GM19025 (cell line): ENCODE measurements at regions not wholly inside any gene's neighbourhood (a gene's known extent, or its start where the extent isn't known, plus 50 kb on each side); places are given as distances from the start of the nearest gene placed in this dataset.

Experiments
- ATAC-seq: cut with Tn5 transposase; IDR thresholded peaks from one replicate; pipeline ENCODE4 v1.9.1; 2021; ENCODE audit warnings: mild to moderate bottlenecking, low read depth, moderate library complexity; ENCODE audit not compliant: unreplicated experiment

DNA sequence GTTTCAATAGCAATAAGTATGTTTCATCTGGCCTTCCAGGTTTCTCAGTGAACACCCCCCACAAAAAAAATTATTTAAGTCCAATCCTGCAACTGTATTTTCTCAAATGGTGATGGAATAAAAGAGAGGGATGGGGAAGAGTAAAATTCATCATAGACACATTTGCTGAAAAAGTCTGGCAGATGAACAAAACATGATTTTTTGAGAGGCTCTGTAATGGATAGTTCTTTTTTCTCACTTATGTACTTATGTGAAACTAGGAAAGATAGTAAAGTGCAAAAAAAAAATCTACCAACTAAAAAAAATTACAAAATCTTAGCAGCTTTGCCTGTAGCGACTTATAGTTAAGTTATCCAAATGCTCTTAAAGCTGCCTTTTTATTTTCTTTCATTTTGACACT lies 412.4 kb downstream of the FOXG1 start:
- ATAC-seq = no peak

DNA sequence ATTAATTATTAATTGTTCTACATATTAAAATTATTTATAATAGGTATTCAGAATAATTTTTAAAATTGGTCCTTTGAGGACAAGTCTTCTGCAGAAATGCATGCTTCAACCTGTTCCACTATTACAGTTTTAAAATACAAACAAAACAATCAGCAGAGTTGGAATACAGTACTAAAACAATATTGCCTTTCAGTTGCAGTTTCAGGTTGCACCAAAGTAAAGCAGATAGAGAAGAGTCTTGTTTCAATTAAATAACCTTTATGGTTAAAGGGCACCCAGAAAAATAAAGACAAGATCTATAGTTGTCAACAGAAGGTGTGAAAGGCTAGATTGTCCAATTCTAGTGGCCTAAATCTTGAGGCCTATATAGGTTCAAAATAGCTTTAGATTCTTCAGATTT lies 424.5 kb downstream of the FOXG1 start:
- no peak for ATAC-seq

DNA sequence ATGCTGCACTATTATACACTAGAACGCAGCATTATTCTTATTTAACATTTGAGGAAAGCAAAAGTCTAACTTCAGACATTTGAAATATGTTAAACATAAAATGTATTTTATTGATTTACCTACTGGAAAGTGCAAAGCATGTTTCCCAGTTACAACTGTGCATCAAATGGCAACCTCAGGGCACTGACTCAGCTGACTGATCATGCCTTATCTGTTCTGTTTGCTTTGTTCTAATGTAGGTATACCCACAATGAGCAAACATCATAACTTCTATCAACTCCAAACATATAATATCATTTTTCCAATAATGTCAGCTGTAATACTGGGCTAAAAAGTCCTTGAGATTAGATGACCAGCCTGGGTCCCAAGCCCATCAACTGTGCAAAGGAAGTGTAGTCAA lies 431.0 kb downstream of the FOXG1 start:
- no peak for ATAC-seq

DNA sequence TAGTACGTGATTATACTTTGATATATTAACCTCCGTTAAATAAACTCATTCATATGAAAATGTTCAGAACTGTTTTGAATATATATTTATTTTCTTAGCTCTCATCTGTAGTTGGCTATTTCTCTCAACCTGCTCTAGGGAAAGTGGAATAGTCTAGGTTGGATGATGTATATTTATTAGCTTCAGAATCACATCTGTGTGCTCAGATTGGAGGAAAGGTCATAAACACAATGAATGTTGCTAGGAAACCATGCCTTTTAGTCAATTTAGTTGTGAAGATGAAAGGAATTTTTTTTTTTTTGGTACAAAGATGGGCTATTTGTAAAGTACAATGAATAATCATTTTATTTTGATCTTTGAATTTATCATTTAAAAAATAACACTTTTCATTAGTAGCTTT lies 439.1 kb downstream of the FOXG1 start:
- no peak for ATAC-seq

DNA sequence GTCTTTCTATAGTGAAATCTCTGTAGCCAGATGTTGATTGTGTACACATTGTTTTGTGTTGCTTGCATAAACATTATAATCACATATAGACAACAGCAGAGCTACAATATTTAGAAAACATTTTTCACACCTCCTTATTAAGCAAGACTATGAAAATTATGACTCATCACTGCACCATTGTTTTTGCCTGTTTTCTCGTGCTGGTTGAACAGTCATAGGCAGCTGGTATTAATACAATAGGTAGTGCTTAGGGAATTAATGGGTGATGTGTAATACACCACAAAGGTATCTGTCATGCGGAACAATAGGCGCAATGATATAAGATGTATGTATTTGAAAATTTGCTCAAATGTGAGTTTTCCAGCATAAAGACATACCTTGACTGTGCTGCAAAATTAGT lies 449.3 kb downstream of the FOXG1 start:
- no peak for ATAC-seq

DNA sequence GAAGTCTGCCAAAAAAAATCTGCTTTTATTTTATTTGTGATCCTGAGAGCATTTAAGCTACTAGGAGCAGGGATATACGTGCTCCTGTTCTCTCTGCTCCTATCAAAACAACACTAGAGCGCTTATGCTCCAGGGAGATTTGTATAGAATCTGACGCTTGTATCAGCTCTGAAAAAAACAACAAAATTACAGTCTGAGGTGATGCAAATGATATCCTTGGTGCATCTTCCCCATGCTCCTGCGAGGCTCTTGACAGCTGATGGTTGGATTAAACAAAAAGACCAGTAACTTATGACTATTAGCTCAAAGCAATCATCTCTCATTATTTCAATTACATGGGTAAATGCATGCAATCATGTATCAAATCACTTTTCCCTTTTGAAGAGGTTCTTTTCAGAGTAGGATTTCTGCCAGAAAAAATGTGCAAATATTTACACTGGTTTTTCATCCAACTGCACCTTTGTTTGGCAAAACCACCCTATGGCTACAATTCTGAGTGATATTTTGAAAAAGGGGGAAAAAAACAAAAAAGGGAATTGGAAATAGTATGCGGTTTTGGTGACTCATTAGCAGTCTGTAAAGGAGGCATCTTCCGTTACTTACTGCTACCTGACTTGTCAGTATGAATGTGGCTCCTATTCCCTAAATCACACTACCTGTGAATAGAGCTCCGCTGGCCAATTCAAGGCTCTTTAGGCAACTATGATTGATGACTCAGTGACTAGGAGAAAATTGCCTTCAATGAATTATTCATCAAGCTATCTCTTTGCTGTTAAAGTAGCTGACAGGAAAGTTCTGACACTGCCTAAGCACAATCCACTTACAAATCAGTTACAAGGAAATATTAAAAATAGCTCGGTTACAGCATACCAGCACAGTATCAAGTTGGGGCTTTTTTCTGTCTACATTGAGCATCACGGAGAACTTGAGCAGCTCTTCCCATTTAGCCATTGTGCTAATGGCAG lies 450.0 kb downstream of the FOXG1 start:
- ATAC-seq = no peak

DNA sequence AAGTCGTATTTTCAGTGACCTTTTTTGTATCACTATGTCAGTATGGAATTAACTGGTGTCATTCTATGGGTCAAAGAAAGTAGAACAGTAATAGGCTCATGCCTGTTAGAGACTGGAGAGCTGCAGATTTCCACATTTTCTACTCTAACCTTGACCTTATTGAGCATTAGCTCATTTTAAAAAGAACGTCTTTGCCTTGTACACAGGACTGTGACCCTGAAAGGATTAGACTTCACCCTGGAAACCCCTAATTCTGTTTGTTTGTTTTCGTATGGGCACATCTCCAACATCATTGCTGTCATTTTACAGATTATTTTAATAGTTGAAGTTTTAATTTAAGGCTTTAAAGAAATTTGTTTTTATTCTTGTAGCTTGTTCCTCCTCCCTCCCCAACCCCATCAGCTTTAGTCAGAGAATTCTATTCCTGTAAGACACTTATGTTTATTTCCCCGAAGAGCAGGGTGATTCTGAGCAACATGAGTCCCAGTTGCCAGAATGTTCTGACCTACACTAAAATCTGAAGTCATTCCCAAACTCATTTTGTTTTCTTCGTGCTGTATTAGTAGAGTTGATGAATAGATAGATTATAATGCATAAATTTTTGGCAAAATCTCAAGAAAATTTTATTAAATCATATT lies 451.3 kb downstream of the FOXG1 start:
- ATAC-seq = no peak

DNA sequence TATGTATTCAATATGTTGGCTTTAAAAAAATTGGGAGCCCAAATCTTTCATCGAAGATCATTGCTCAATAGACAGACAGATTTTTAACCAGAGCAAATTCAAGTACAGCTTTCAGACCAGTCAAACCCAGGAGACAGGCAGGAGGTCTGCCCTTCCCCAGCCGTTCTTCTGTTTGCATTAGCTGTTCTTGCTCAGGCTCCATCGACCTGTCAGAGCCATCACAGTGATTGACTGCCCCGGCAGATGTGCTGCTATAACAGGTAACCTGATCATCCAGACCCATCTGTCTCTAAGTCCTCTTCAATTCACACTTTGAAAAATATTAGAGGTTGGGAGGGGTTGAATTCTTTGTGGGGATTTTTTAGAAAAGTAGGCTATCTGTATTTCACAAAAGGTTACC lies 453.5 kb downstream of the FOXG1 start:
- ATAC-seq = no peak

DNA sequence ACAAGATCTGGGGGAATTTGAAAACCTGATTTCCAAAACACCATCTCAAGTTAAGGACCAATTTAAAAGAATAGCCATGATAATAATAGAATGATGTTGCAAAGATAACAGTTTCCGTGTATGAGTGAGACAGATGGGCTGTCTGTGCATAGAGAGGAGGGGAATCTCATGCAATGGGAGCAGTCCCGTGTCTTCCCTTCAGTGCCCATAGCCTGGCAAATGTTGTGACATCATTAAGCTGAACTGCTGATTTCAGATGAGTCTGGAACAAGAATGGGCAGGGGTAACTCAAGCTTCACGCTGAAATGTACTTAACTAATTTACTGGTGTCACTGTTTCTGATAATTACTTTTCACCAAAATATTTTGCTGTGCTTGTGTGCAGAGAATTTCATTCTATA lies 454.0 kb downstream of the FOXG1 start:
- no peak for ATAC-seq

DNA sequence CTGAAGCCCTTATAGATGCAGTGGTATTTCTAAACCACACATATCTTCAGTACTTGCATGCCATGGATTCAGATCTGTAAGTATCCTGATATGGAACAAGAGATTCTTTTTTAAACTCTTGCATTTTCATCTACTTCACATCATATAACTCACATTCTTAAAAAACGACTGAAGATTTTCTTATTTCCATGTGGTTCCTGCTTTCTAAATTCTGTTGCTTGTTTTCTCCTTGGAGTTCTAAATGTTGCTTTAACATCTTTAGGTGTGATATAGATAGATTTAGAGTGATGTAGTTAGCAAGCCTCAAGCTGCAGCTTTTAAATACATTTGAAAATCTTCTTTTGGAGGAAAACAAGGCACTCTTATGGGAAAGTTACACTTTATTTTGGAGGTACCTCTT lies 455.4 kb downstream of the FOXG1 start:
- no peak for ATAC-seq

DNA sequence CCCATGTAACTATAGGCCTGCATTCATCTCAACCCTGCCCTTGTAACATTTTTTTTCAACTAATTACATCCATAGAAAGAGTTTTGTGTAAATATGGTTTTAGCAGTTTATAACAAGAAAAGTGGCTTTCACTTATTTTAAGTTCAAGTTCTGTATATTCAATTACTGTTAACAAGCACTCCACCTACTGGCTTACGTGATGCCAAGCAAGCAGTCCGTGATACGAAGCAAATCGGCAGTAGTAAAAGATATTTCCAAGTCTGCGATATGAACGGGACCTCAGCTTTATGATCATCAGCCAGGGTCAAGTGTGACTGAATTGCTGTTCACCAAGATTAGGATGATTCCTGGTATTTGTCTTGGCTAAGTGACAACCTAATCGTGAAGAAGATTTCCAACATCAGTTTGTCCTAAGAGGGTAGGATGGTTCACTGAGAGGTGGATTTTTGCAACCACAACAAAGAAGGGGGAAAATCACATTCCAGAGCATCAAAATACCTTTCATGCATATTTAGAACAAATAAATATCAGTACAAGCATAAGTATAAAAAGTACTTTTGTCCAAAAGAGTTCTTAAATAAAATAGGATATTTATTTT lies 456.2 kb downstream of the FOXG1 start:
- ATAC-seq = no peak

DNA sequence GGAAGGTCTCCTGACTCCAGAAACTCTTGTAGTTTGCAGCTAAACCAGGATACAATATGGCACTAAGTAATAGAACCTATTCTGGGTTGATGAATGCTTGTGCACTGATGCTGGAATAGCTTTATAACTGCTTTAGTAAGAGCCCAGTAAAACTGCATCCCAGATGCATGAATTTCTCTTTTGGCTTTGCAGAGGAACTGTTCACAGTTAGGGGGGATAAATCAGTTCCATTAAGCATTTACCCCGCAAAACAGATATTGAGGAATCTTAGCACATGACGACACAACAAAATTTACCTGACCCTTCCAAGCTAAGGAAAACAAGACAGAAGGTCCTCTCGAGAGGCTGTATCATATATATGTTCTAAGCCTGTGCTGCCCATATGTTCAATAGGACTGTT lies 457.4 kb downstream of the FOXG1 start:
- no peak for ATAC-seq

DNA sequence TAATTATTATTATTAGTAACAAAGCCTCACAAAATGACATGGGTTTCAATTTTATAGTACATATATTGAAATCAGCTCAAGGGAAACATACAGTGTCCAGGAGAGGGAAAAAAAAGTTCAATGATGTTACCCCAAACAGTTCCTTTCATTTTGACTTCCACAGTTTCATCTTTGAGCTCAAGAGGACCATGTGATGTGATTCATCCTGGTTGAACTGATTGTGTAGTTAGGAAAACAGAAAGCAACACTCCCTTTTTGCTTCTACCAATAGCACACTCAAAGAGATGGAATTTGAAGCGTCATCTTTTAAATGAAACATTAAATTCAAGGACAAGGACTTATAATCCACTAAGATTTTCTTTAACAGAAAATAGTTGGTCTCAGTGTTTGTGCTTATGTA lies 461.0 kb downstream of the FOXG1 start:
- ATAC-seq = no peak

DNA sequence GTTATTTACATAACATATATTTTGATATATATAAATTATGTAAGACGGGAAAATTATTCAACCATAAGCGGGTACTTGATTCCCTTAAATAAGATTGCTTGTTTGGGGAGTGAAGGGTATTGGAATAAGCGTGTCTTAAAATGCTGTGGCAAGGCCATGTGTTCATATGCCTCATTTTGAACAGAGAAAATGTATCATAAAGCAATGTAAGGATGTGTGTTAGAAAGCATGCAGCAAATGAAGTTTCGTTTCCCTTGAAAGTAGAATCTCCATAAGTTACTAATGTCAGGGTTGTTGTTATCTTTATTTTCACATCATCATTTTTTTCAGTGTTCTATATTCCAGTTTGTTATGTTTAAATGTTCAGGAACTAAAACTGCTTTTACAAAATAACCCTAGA lies 465.6 kb downstream of the FOXG1 start:
- no peak for ATAC-seq

DNA sequence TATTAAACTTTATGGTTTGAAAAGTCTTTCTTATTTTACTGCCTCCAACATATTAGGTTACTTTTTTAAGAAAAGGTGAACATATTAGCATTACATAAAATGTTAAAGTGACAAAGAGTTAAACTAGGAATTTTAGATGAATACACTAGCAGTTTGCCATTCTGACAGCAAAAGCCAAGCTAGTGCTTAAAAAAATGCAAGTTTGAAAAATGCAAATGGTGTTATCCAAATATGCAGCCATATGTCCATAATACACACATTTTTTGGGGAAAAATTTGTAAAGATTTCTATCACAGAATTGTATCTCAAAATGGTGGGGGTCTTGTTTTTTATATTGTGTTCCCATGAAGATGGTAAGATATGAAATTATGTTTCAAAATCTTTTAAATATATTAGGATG lies 466.1 kb downstream of the FOXG1 start:
- ATAC-seq = no peak

DNA sequence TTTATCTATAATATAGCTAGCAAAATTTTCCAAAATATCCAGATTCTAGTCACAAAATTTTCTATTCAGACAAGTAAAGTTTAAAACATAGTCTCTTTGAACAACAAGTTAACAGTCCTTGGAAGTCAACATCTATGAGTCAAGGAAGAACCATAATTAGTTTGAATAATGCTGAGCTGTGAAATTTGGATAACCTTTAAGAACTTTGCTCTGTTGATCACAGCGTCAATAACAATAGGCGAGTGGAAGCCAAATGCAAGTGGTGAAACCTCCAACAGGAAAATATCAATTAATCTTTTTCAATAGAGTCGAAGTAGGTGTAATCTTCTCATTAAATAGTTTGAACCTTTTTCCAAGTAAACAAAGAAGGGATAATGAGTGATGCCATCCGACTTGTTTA lies 466.6 kb downstream of the FOXG1 start:
- ATAC-seq = no peak

DNA sequence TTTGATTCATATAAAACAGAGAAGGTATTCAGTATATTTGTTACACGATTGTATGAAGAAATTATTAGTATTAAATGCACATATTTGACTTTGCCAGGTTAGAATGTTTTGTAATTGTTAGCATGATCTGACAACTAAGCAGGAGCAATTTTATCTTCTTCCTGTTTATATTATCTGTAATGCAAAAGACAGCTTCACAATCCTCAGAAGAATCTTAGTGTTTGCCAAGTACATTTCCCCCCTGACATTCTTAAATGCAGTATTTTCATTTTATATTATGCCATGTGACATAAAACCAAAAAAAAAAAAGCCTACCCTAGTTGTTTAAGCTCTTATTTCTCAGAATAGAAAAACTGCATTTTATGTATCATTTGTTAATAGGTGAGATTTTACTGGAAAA lies 469.4 kb downstream of the FOXG1 start:
- ATAC-seq = no peak

DNA sequence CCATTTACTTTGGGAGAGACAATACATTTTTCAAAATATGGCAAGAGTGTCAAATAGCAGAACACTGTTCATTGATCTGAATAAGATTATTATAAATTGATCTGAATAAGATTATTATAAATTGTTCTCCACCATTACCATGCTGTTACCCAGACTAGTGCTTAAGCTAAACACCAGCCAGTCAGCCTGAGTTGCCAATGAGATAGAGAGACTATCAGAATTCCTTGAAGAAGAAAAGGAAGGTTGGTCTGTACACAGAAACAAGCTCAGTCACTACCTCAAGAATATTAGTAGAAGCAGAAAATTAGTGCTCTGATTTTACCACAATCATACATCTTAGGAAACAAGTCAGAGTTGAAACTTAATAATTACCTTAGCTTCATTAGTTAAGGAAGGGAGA lies 469.8 kb downstream of the FOXG1 start:
- ATAC-seq = no peak

DNA sequence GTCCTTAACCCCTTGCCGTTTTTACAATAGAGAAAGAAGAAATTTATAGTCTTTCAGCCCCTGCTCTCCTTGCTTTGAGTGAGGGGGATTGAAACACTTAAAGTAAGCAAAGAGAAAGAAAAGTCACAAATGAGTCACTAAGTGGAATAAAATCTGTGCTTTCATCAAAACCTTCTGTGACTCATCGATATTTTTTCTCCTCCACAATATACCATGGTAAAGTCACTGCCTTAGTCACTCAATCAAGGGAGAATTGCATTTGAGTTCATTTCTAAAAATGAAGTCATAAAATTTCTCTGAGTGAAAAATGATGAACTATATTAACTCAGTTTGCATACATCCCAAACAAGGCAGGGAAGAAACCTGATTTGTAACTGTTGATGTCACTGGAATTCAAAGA lies 470.3 kb downstream of the FOXG1 start:
- no peak for ATAC-seq

DNA sequence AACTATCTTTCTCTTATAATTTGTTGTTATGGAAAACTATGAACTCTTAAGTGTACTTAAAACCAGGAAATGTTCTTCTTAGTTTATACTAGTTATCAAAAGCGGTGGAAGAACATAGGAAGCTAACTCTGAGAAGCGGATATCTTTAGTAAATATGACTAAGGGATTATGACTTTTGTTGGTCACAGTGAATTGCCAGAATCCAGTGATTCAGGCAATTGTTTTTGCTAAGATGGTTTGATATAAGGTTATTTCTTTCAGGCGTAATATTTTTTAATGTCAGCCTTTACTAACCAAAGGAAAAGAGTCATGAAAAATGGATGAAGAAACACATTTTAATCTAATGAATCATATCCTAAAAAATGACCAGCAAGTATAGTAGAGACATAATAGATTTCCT lies 473.5 kb downstream of the FOXG1 start:
- ATAC-seq = no peak
